ENCODE measurements at regions not wholly inside any gene's neighbourhood (a gene's known extent, or its start where the extent isn't known, plus 50 kb on each side); places are given as distances from the start of the nearest gene placed in this dataset.
"Not testable (repeated sequence)": the region's sequence is repeated elsewhere in the genome, so short reads cannot be mapped to it uniquely, and the experiment has no call there.

GRCh38 chr4:159595101-159595500, 492.2 kb downstream of the RAPGEF2 start:
- H3K27me3 Mint-ChIP-seq (ENCODE audit: low read depth); DNase-seq (ENCODE audit: low spot score); H3K9me3 Mint-ChIP-seq; H3K4me1 Mint-ChIP-seq (ENCODE audit: low read depth); H3K4me3 Mint-ChIP-seq (ENCODE audit: low read depth); intact Hi-C loops (cut with micrococcal nuclease); H3K36me3 Mint-ChIP-seq (ENCODE audit: low read depth); H3K27ac Mint-ChIP-seq: not testable (repeated sequence)

- no peaks in the 10 kb centered on the region for H3K4me1 Mint-ChIP-seq (ENCODE audit: low read depth)
- H3K27ac Mint-ChIP-seq, result no peak overlapping the region
- no peaks in the 10 kb centered on the region for H3K36me3 Mint-ChIP-seq (ENCODE audit: low read depth)
- no peaks in the 10 kb centered on the region for H3K27me3 Mint-ChIP-seq (ENCODE audit: low read depth)
- H3K9me3 Mint-ChIP-seq, result no peaks in the 10 kb centered on the region
- DNase-seq (ENCODE audit: low spot score), result no peak
- no peak overlapping the region for H3K4me3 Mint-ChIP-seq (ENCODE audit: low read depth)
- intact Hi-C loops (cut with micrococcal nuclease), result no loop called here
Measured at GRCh38 chr4:159598602-159599001, 495.7 kb downstream of the RAPGEF2 start.

- intact Hi-C loops (cut with micrococcal nuclease), result no loop called here
- DNase-seq (ENCODE audit: low spot score), result no peak
- Mint-ChIP-seq H3K4me3 (ENCODE audit: low read depth) (no peak overlapping the region), H3K36me3 (ENCODE audit: low read depth) (no peaks in the 10 kb centered on the region), H3K27me3 (ENCODE audit: low read depth) (no peaks in the 10 kb centered on the region), H3K4me1 (ENCODE audit: low read depth) (no peaks in the 10 kb centered on the region), H3K9me3 (no peaks in the 10 kb centered on the region), H3K27ac (no peak overlapping the region)
Measured at GRCh38 chr4:159600061-159600460, 497.2 kb downstream of the RAPGEF2 start.

GRCh38 chr4:159604781-159605180, 501.9 kb downstream of the RAPGEF2 start:
- no peaks in the 10 kb centered on the region for H3K36me3 Mint-ChIP-seq (ENCODE audit: low read depth)
- no peak overlapping the region for H3K27ac Mint-ChIP-seq
- no peaks in the 10 kb centered on the region for H3K4me1 Mint-ChIP-seq (ENCODE audit: low read depth)
- H3K27me3 Mint-ChIP-seq (ENCODE audit: low read depth), result no peaks in the 10 kb centered on the region
- H3K9me3 Mint-ChIP-seq, result no peaks in the 10 kb centered on the region
- H3K4me3 Mint-ChIP-seq (ENCODE audit: low read depth), result no peak overlapping the region
- intact Hi-C loops (cut with micrococcal nuclease), result no loop called here
- DNase-seq (ENCODE audit: low spot score), result no peak

- Mint-ChIP-seq H3K4me3 (ENCODE audit: low read depth) (no peak overlapping the region), H3K36me3 (ENCODE audit: low read depth) (no peaks in the 10 kb centered on the region), H3K27me3 (ENCODE audit: low read depth) (no peaks in the 10 kb centered on the region), H3K4me1 (ENCODE audit: low read depth) (no peaks in the 10 kb centered on the region), H3K9me3 (no peaks in the 10 kb centered on the region), H3K27ac (no peak overlapping the region)
- no peak for DNase-seq (ENCODE audit: low spot score)
- intact Hi-C loops (cut with micrococcal nuclease), result no loop called here
Measured at GRCh38 chr4:159606835-159607234, 504.0 kb downstream of the RAPGEF2 start.

- Mint-ChIP-seq H3K27me3 (ENCODE audit: low read depth) (no peaks in the 10 kb centered on the region), H3K9me3 (no peaks in the 10 kb centered on the region), H3K4me1 (ENCODE audit: low read depth) (no peaks in the 10 kb centered on the region), H3K4me3 (ENCODE audit: low read depth) (no peak overlapping the region), H3K27ac (no peak overlapping the region), H3K36me3 (ENCODE audit: low read depth) (no peaks in the 10 kb centered on the region)
- DNase-seq (ENCODE audit: low spot score), result no peak
- intact Hi-C loops (cut with micrococcal nuclease), result no loop called here
Measured at GRCh38 chr4:159607809-159608208, 504.9 kb downstream of the RAPGEF2 start.

- Mint-ChIP-seq H3K9me3 (no peaks in the 10 kb centered on the region), H3K4me1 (ENCODE audit: low read depth) (no peaks in the 10 kb centered on the region), H3K27ac (no peak overlapping the region), H3K4me3 (ENCODE audit: low read depth) (no peak overlapping the region), H3K27me3 (ENCODE audit: low read depth) (no peaks in the 10 kb centered on the region), H3K36me3 (ENCODE audit: low read depth) (no peaks in the 10 kb centered on the region)
- DNase-seq (ENCODE audit: low spot score), result no peak
- intact Hi-C loops (cut with micrococcal nuclease), result no loop called here
Measured at GRCh38 chr4:159608436-159608835, 505.6 kb downstream of the RAPGEF2 start.

- Mint-ChIP-seq H3K27me3 (ENCODE audit: low read depth) (no peaks in the 10 kb centered on the region), H3K9me3 (peaks cover 4% of the 10 kb centered on the region), H3K27ac (no peak overlapping the region), H3K4me3 (ENCODE audit: low read depth) (no peak overlapping the region), H3K4me1 (ENCODE audit: low read depth) (no peaks in the 10 kb centered on the region), H3K36me3 (ENCODE audit: low read depth) (no peaks in the 10 kb centered on the region)
- no peak for DNase-seq (ENCODE audit: low spot score)
- intact Hi-C loops (cut with micrococcal nuclease), result no loop called here
Measured at GRCh38 chr4:159632031-159632430, 529.2 kb downstream of the RAPGEF2 start.

GRCh38 chr4:159639671-159640323, 536.9 kb downstream of the RAPGEF2 start:
- H3K4me1 Mint-ChIP-seq (ENCODE audit: low read depth), result no peaks in the 10 kb centered on the region
- no peak overlapping the region for H3K27ac Mint-ChIP-seq
- DNase-seq (ENCODE audit: low spot score), result no peak
- H3K4me3 Mint-ChIP-seq (ENCODE audit: low read depth), result no peak overlapping the region
- no peaks in the 10 kb centered on the region for H3K36me3 Mint-ChIP-seq (ENCODE audit: low read depth)
- intact Hi-C loops (cut with micrococcal nuclease), result no loop called here
- H3K9me3 Mint-ChIP-seq, result no peaks in the 10 kb centered on the region
- no peaks in the 10 kb centered on the region for H3K27me3 Mint-ChIP-seq (ENCODE audit: low read depth)

GRCh38 chr4:159649237-159649636, 546.4 kb downstream of the RAPGEF2 start:
- DNase-seq (ENCODE audit: low spot score), result no peak
- Mint-ChIP-seq H3K4me3 (ENCODE audit: low read depth) (no peak overlapping the region), H3K4me1 (ENCODE audit: low read depth) (no peaks in the 10 kb centered on the region), H3K27me3 (ENCODE audit: low read depth) (no peaks in the 10 kb centered on the region), H3K27ac (no peak overlapping the region), H3K9me3 (peaks cover 11% of the 10 kb centered on the region), H3K36me3 (ENCODE audit: low read depth) (no peaks in the 10 kb centered on the region)
- intact Hi-C loops (cut with micrococcal nuclease), result no loop called here

GRCh38 chr4:159652871-159653270, 550.0 kb downstream of the RAPGEF2 start:
- Mint-ChIP-seq H3K9me3 (peaks cover 11% of the 10 kb centered on the region), H3K4me3 (ENCODE audit: low read depth) (no peak overlapping the region), H3K27me3 (ENCODE audit: low read depth) (no peaks in the 10 kb centered on the region), H3K36me3 (ENCODE audit: low read depth) (no peaks in the 10 kb centered on the region), H3K4me1 (ENCODE audit: low read depth) (no peaks in the 10 kb centered on the region), H3K27ac (no peak overlapping the region)
- intact Hi-C loops (cut with micrococcal nuclease), result no loop called here
- DNase-seq (ENCODE audit: low spot score), result no peak

GRCh38 chr4:159655547-159655946, 552.7 kb downstream of the RAPGEF2 start:
- no peak overlapping the region for H3K4me3 Mint-ChIP-seq (ENCODE audit: low read depth)
- intact Hi-C loops (cut with micrococcal nuclease), result no loop called here

GRCh38 chr4:159669094-159669493, 566.2 kb downstream of the RAPGEF2 start:
- H3K9me3 Mint-ChIP-seq, result peaks cover 9% of the 10 kb centered on the region
- H3K27ac Mint-ChIP-seq, result no peak overlapping the region
- intact Hi-C loops (cut with micrococcal nuclease), result no loop called here
- no peaks in the 10 kb centered on the region for H3K4me1 Mint-ChIP-seq (ENCODE audit: low read depth)
- no peak overlapping the region for H3K4me3 Mint-ChIP-seq (ENCODE audit: low read depth)
- no peaks in the 10 kb centered on the region for H3K36me3 Mint-ChIP-seq (ENCODE audit: low read depth)
- H3K27me3 Mint-ChIP-seq (ENCODE audit: low read depth), result no peaks in the 10 kb centered on the region
- no peak for DNase-seq (ENCODE audit: low spot score)

More at GRCh38 chr4:159655547-159655946, 552.7 kb downstream of the RAPGEF2 start:
- H3K9me3 Mint-ChIP-seq, result peaks cover 5% of the 10 kb centered on the region
- H3K27me3 Mint-ChIP-seq (ENCODE audit: low read depth), result no peaks in the 10 kb centered on the region
- no peaks in the 10 kb centered on the region for H3K36me3 Mint-ChIP-seq (ENCODE audit: low read depth)
- no peak for DNase-seq (ENCODE audit: low spot score)
- H3K4me1 Mint-ChIP-seq (ENCODE audit: low read depth), result no peaks in the 10 kb centered on the region
- no peak overlapping the region for H3K27ac Mint-ChIP-seq

- H3K27me3 Mint-ChIP-seq (ENCODE audit: low read depth), result no peaks in the 10 kb centered on the region
- no peaks in the 10 kb centered on the region for H3K4me1 Mint-ChIP-seq (ENCODE audit: low read depth)
- H3K4me3 Mint-ChIP-seq (ENCODE audit: low read depth), result no peak overlapping the region
- H3K36me3 Mint-ChIP-seq (ENCODE audit: low read depth), result no peaks in the 10 kb centered on the region
- intact Hi-C loops (cut with micrococcal nuclease), result no loop called here
- H3K27ac Mint-ChIP-seq, result no peak overlapping the region
- peaks cover 9% of the 10 kb centered on the region for H3K9me3 Mint-ChIP-seq
- no peak for DNase-seq (ENCODE audit: low spot score)
Measured at GRCh38 chr4:159673221-159673620, 570.3 kb downstream of the RAPGEF2 start.

Measured in activated T-helper 2 cell treated with anti-CD3 and anti-CD28 coated beads, Interferon-gamma antibody, Interleukin-2, Interleukin-4, amounts not matched to agents 10 μg/mL and 5 μg/mL and 100 μg/mL, durations not matched to agents 14 hours and 24 hours and 36 hours (primary cell).